Colonic mucosa (tissue), 4 donors: ENCODE measurements at regions not wholly inside any gene's neighbourhood (a gene's known extent, or its start where the extent isn't known, plus 50 kb on each side); places are given as distances from the start of the nearest gene placed in this dataset.

ENCODE experiments used
- DNase-seq: peaks from one replicate; pipeline ENCODE4 v3.0.0-alpha.2; 2020
- H3K27ac ChIP-seq: fragments of 200-600 bp; one replicate; pipeline ENCODE4 v1.8.0; 2021
- H3K27me3 ChIP-seq: fragments of 200-600 bp; one replicate; pipeline ENCODE4 v1.8.0; 2021
- H3K36me3 ChIP-seq: fragments of 200-600 bp; one replicate; pipeline ENCODE4 v1.8.0; 2021
- H3K4me1 ChIP-seq: fragments of 200-600 bp; one replicate; pipeline ENCODE4 v1.8.0; 2021; ENCODE audit warnings: mild to moderate bottlenecking
- H3K4me3 ChIP-seq: fragments of 200-600 bp; one replicate; pipeline ENCODE4 v1.8.0; 2021
- H3K9ac ChIP-seq, 2 donors: one replicate each; pipeline ENCODE4 v1.7.0; 2013; ENCODE audit warnings: control low read depth in 2 of 2, low read depth in 2 of 2, low read length in 2 of 2
- H3K9me3 ChIP-seq: fragments of 200-600 bp; one replicate; pipeline ENCODE4 v1.8.0; 2021
- intact Hi-C: fragments of 100-400 bp; cut with DNase I; formaldehyde crosslinking; loops from one replicate; pipeline ENCODE4 v1.14.1; 2022
- TF ChIP-seq, protein P1 (sequence below): fragments of 200-600 bp; IDR thresholded peaks from one replicate; pipeline ENCODE4 v1.8.0; 2022; ENCODE audit warnings: antibody characterized with exemption, mild to moderate bottlenecking
- donor health status: healthy.
- donor health status: DM: no; HTN: no; CAD: no.
- donor health status: DM: no; HTN: no; CAD: no.

- Histone ChIP-seq H3K27me3 (no peaks in the 10 kb centered on the region), H3K9ac (no peak overlapping the region), H3K4me3 (no peak overlapping the region), H3K4me1 (no peaks in the 10 kb centered on the region), H3K27ac (no peak overlapping the region), H3K9me3 (no peaks in the 10 kb centered on the region), H3K36me3 (no peaks in the 10 kb centered on the region)
- DNase-seq = no peak
- intact Hi-C loops = no loop called here
- TF ChIP-seq, protein P1, sequence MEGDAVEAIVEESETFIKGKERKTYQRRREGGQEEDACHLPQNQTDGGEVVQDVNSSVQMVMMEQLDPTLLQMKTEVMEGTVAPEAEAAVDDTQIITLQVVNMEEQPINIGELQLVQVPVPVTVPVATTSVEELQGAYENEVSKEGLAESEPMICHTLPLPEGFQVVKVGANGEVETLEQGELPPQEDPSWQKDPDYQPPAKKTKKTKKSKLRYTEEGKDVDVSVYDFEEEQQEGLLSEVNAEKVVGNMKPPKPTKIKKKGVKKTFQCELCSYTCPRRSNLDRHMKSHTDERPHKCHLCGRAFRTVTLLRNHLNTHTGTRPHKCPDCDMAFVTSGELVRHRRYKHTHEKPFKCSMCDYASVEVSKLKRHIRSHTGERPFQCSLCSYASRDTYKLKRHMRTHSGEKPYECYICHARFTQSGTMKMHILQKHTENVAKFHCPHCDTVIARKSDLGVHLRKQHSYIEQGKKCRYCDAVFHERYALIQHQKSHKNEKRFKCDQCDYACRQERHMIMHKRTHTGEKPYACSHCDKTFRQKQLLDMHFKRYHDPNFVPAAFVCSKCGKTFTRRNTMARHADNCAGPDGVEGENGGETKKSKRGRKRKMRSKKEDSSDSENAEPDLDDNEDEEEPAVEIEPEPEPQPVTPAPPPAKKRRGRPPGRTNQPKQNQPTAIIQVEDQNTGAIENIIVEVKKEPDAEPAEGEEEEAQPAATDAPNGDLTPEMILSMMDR = no peak
Measured at GRCh38 chr9:115637661-115638060, 515.9 kb upstream of the PAPPA start.

- Histone ChIP-seq H3K27ac (no peak overlapping the region), H3K27me3 (no peaks in the 10 kb centered on the region), H3K9ac (no peak overlapping the region), H3K36me3 (no peaks in the 10 kb centered on the region), H3K4me1 (no peaks in the 10 kb centered on the region), H3K9me3 (no peaks in the 10 kb centered on the region), H3K4me3 (no peak overlapping the region)
- intact Hi-C loops = no loop called here
- no peak for DNase-seq
- TF ChIP-seq, protein P1 = no peak
Measured at GRCh38 chr9:115640887-115641286, 512.7 kb upstream of the PAPPA start.

- H3K36me3 ChIP-seq = no peaks in the 10 kb centered on the region
- no peak overlapping the region for H3K4me3 ChIP-seq
- no peak overlapping the region for H3K9ac ChIP-seq
- H3K27ac ChIP-seq = no peak overlapping the region
- TF ChIP-seq, protein P1 = no peak
- no peaks in the 10 kb centered on the region for H3K9me3 ChIP-seq
- no peak for DNase-seq
- intact Hi-C loops = no loop called here
- no peaks in the 10 kb centered on the region for H3K27me3 ChIP-seq
- H3K4me1 ChIP-seq = no peaks in the 10 kb centered on the region
Measured at GRCh38 chr9:115642285-115642684, 511.3 kb upstream of the PAPPA start.

GRCh38 chr9:115643948-115644727, 509.5 kb upstream of the PAPPA start:
- intact Hi-C loops = no loop called here
- TF ChIP-seq, protein P1 = no peak
- no peak overlapping the region for H3K27ac ChIP-seq
- no peak overlapping the region for H3K4me3 ChIP-seq
- H3K27me3 ChIP-seq = no peaks in the 10 kb centered on the region
- H3K4me1 ChIP-seq = no peaks in the 10 kb centered on the region
- no peaks in the 10 kb centered on the region for H3K9me3 ChIP-seq
- H3K9ac ChIP-seq = no peak overlapping the region
- no peaks in the 10 kb centered on the region for H3K36me3 ChIP-seq
- DNase-seq = no peak

- TF ChIP-seq, protein P1 = no peak
- DNase-seq = peak; percentile 27
- peak overlapping the region; percentile 32 for H3K27ac ChIP-seq
- H3K9me3 ChIP-seq = no peaks in the 10 kb centered on the region
- H3K4me1 ChIP-seq = no peaks in the 10 kb centered on the region
- H3K36me3 ChIP-seq = no peaks in the 10 kb centered on the region
- H3K27me3 ChIP-seq = no peaks in the 10 kb centered on the region
- intact Hi-C loops = no loop called here
- H3K4me3 ChIP-seq = no peak overlapping the region
- no peak overlapping the region for H3K9ac ChIP-seq
Measured at GRCh38 chr9:115649991-115650472, 503.6 kb upstream of the PAPPA start.
